ENCODE measurements at regions not wholly inside any gene's neighbourhood (a gene's known extent, or its start where the extent isn't known, plus 50 kb on each side); places are given as distances from the start of the nearest gene placed in this dataset.

GRCh38 chr11:15453211-15453765, 338.6 kb downstream of the INSC start:
- TF ChIP-seq CTCF (conservative IDR thresholded peaks at IDR 0.05; ENCODE audit: low read depth, low read length), result no peak
- TF ChIP-seq EZH2 (IDR thresholded peaks at IDR 0.05; ENCODE audit: low read length, unreplicated experiment), result no peak
